ENCODE measurements at regions not wholly inside any gene's neighbourhood (a gene's known extent, or its start where the extent isn't known, plus 50 kb on each side); places are given as distances from the start of the nearest gene placed in this dataset.

GRCh38 chr11:25755918-25756584, 575.9 kb upstream of the ANO3 start:
- TF ChIP-seq CTCF (IDR thresholded peaks at IDR 0.05) (no peak), POLR2A (IDR thresholded peaks at IDR 0.05) (no peak)

Data from adrenal gland (tissue), 5 donors.